ENCODE measurements at regions not wholly inside any gene's neighbourhood (a gene's known extent, or its start where the extent isn't known, plus 50 kb on each side); places are given as distances from the start of the nearest gene placed in this dataset.

GRCh38 chr12:70154960-70155589, 88.2 kb upstream of the CNOT2 start:
- no peak for DNase-seq (ENCODE audit: low read depth)

DNA sequence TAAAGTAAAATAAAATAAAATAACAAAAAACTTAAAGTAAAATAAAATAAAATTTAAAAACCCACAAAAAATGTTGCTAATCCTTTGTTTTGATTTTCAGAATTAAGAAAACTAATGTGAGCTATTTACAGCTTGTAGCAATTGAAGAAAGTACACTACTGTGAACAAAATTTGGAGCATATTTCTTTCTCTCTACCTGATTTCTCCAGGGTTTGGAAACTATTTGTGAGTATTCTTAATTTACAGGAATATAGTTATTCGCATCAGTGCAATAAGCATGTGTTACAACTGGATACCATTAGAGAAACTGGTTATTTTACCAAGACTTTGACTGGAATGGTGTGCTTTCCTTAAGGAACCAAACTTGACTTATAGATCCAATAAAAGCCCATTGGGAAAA, 86.1 kb upstream of the CNOT2 start:
- no peak for DNase-seq (ENCODE audit: low read depth)

GRCh38 chr12:70165450-70165849, 77.8 kb upstream of the CNOT2 start:
- no peak for DNase-seq (ENCODE audit: low read depth)

DNA sequence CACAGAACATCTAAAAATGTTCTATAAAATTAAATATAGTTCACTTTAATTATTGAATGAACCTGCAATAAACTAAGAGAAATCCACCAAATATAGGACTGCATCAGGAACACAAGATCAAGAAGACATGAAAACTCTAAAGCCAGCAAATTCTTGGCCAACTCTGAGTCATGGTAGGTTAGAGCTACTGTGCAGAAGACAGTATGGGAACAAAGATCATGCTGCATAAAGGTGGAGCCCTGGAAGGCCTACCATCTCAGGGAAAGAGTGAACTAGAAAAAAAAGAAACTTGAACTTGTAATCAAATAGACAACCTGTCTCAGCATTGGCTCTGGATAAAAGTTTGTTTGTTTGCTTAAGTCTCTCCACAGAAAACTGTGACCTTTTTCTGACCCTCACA, 66.9 kb upstream of the CNOT2 start:
- DNase-seq (ENCODE audit: low read depth), result no peak

- DNase-seq (ENCODE audit: low read depth), result no peak
Measured at GRCh38 chr12:70177631-70178030, 65.6 kb upstream of the CNOT2 start.

GRCh38 chr12:70178038-70178437, 65.2 kb upstream of the CNOT2 start:
- no peak for DNase-seq (ENCODE audit: low read depth)

DNA sequence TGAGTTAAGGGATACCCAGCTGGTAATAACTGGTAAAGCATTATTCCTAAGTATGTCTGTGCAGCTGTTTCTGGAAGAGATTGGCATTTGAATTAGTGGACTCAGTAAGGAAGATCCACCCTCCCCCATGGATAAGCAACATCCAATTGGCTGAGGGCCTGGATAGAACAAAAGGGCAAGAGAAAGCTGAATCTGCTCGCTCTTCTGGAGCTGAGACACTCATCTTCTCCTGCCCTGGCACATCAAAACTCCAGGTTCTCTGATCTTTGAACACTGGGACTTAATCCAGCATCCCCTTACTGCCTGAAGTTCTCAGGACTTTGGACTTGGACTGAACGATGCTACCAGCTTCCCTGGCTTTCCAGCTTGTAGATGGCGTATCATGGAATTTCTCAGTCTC, 63.1 kb upstream of the CNOT2 start:
- DNase-seq (ENCODE audit: low read depth), result no peak

DNA sequence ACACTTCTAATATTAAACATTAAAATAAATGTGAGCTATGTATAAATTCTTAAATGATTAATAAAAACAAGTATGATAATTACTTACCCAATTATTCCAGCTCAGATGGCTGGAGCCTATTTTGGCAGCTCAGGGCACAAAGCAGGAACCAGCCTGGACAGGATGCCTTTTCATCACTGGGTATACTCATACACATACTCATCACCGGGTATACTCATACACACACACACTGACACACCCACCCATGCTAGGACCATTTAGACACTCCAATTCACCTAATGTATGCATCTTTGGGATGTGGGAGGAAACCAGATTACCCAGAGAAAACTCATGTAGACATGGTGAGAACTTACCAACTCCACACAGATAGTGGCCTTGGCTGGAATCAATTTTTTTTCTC, 57.9 kb upstream of the CNOT2 start:
- DNase-seq (ENCODE audit: low read depth), result no peak

DNA sequence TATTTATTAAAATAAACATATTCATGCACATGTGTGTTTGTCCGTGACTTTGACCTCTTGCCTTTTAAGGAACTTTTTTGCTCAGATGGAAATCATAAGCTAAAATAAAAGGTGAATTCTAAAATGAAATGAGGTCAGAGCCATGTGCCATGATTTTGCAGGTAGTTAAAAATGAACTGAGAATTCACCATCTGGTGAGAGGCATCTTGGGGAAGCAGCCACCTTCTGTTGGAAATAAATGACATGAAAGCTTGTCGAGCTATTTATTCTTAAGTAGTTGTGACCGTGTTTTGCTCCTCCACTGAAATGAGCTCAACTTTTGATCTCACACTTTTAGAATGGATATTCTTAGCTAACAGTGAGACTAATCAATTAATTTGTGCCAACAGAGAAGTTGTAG, 56.8 kb upstream of the CNOT2 start:
- DNase-seq (ENCODE audit: low read depth), result no peak

DNA sequence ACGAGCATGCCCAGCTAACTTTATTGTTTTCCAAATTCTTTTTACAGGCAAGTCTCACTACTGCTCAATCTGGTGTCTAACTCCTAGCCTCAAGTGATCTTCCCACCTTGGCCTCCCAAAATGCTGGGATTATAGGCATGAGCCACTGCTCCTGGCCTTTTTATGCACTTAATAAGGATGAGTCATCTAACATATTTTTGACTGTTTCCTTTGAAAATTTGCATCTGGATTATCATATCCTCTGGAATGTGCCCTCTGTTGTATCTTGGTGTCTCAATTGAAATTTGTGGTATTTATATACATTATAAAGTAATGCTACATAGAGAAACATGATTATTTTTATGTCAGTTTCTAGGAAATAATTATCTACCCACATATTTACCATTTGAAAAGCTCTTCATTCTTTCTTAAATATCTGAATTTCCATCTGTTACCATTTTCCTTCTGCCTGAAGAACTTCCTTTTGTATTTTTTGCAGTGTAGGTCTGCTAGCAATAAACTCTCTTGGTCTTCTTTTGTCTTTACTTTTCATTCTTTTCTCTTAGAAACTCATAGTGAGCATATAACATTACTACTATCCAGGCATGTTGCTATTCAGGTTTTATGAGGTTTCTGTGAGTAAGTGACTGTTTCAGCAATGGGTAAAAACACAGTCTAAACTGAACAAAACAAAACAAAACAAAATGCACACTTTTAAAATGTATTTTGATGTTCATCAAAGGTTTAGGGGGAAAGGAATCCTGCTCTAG, 52.8 kb upstream of the CNOT2 start:
- no peak for DNase-seq (ENCODE audit: low read depth)

Measured in GM04504 (cell line).